Right cardiac atrium (tissue), 5 donors: ENCODE measurements at regions not wholly inside any gene's neighbourhood (a gene's known extent, or its start where the extent isn't known, plus 50 kb on each side); places are given as distances from the start of the nearest gene placed in this dataset.
"Not testable (repeated sequence)": the region's sequence is repeated elsewhere in the genome, so short reads cannot be mapped to it uniquely, and the experiment has no call there.

Source experiments
- ATAC-seq, 2 donors: fragments of 200-7000 bp; cut with Tn5 transposase; one replicate each; pipeline versions ENCODE4 v1.8.0 to v1.9.1; 2020; ENCODE audit warnings: moderate library complexity in 2 of 2, mild to moderate bottlenecking in 1 of 2
- DNase-seq, 3 donors: peaks; one replicate each; pipeline ENCODE4 v3.0.0-alpha.2; 2020
- H3K27ac ChIP-seq: one replicate; pipeline ENCODE4 v1.5.1; 2013; ENCODE audit warnings: mild to moderate bottlenecking, low read length, control low read depth, moderate library complexity
- H3K27me3 ChIP-seq: one replicate; pipeline ENCODE4 v1.6.1; 2013; ENCODE audit not compliant: control insufficient read depth, insufficient read depth
- H3K4me1 ChIP-seq: one replicate; pipeline ENCODE4 v1.6.1; 2013; ENCODE audit warnings: low read length; ENCODE audit not compliant: control insufficient read depth, insufficient read depth
- H3K4me3 ChIP-seq: one replicate; pipeline ENCODE4 v1.5.1; 2013; ENCODE audit warnings: low read length, control low read depth
- H3K9me3 ChIP-seq: one replicate; pipeline ENCODE4 v1.6.1; 2013; ENCODE audit warnings: low read length; ENCODE audit not compliant: control insufficient read depth
- WGBS: extraction: QIAGEN DNeasy Blood & Tissue Kit; methylation state at CpG from one replicate; pipeline ENCODE4 v1.1.7; 2013; 5-methylcytosine and 5-hydroxymethylcytosine counted together
- intact Hi-C, 4 donors: fragments of 100-400 bp; cut with DNase I; formaldehyde crosslinking; loops; one replicate each; pipeline versions ENCODE4 v1.11.0 to v1.14.0; 2022 to 2023
- donor health status: healthy with polysubstance abuse.
- donor health status: DM: no; HTN: yes; CAD: no.
- donor health status: DM: no; HTN: no; CAD: no.
- donor health status: DM: no; HTN: yes; CAD: no; lungs with severe emphysema.
- donor health status: DM: yes; HTN: yes; CAD: no.

- no peak overlapping the region for H3K27ac ChIP-seq
- no peaks in the 10 kb centered on the region for H3K4me1 ChIP-seq
- peaks cover 3% of the 10 kb centered on the region for H3K27me3 ChIP-seq
- 94% methylated on average over 1 of the region's 1 CpG for WGBS
- no peaks in the 10 kb centered on the region for H3K9me3 ChIP-seq
- DNase-seq (no peak), ATAC-seq (no peak)
- H3K4me3 ChIP-seq: no peak overlapping the region
- intact Hi-C loops: no loop called here
These were observed 348.9 kb upstream of the MAF start for GRCh38 chr16:79949417-79949816.

GRCh38 chr16:79947771-79948170, 347.2 kb upstream of the MAF start:
- intact Hi-C loops: no loop called here
- WGBS: 78% methylated on average over 3 of the region's 3 CpGs
- DNase-seq: no peak

GRCh38 chr16:79946252-79946651, 345.7 kb upstream of the MAF start:
- Histone ChIP-seq H3K4me1 (peaks cover 4% of the 10 kb centered on the region), H3K4me3 (no peak overlapping the region), H3K27ac (no peak overlapping the region), H3K27me3 (peaks cover 3% of the 10 kb centered on the region), H3K9me3 (no peaks in the 10 kb centered on the region)
- DNase-seq (no peak), ATAC-seq (no peak)
- 91% methylated on average over 2 of the region's 2 CpGs for WGBS
- intact Hi-C loops: no loop called here

More at GRCh38 chr16:79947771-79948170, 347.2 kb upstream of the MAF start:
- no peak for ATAC-seq
- Histone ChIP-seq H3K9me3 (no peaks in the 10 kb centered on the region), H3K4me1 (peaks cover 4% of the 10 kb centered on the region), H3K4me3 (no peak overlapping the region), H3K27me3 (peaks cover 3% of the 10 kb centered on the region), H3K27ac (no peak overlapping the region)

- ATAC-seq: no peak
- Histone ChIP-seq H3K9me3 (no peaks in the 10 kb centered on the region), H3K4me3 (no peak overlapping the region), H3K4me1 (peaks cover 4% of the 10 kb centered on the region), H3K27ac (no peak overlapping the region), H3K27me3 (peaks cover 3% of the 10 kb centered on the region)
- intact Hi-C loops: no loop called here
- DNase-seq: no peak
- WGBS: 54% methylated on average over 3 of the region's 3 CpGs
These were observed 343.2 kb upstream of the MAF start for GRCh38 chr16:79943736-79944135.

- WGBS: 85% methylated on average over 4 of the region's 4 CpGs
- no peaks in the 10 kb centered on the region for H3K9me3 ChIP-seq
- H3K27ac ChIP-seq: no peak overlapping the region
- DNase-seq (no peak), ATAC-seq (no peak)
- intact Hi-C loops: no loop called here
- no peak overlapping the region for H3K4me3 ChIP-seq
- H3K27me3 ChIP-seq: no peaks in the 10 kb centered on the region
- H3K4me1 ChIP-seq: no peaks in the 10 kb centered on the region
These were observed 338.0 kb upstream of the MAF start for GRCh38 chr16:79938575-79938974.

- H3K9me3 ChIP-seq, ATAC-seq, H3K4me1 ChIP-seq, H3K27me3 ChIP-seq, H3K27ac ChIP-seq, intact Hi-C loops, H3K4me3 ChIP-seq, DNase-seq: not testable (repeated sequence)
These were observed 337.1 kb upstream of the MAF start for GRCh38 chr16:79937671-79938070.

GRCh38 chr16:79933603-79934002, 333.1 kb upstream of the MAF start:
- 70% methylated on average over 8 of the region's 8 CpGs for WGBS
- H3K27me3 ChIP-seq: no peaks in the 10 kb centered on the region
- intact Hi-C loops: no loop called here
- H3K27ac ChIP-seq: no peak overlapping the region
- DNase-seq: no peak
- no peaks in the 10 kb centered on the region for H3K4me1 ChIP-seq
- ATAC-seq: no peak
- no peak overlapping the region for H3K4me3 ChIP-seq
- H3K9me3 ChIP-seq: no peaks in the 10 kb centered on the region

- Histone ChIP-seq H3K4me1 (no peaks in the 10 kb centered on the region), H3K4me3 (no peak overlapping the region), H3K27ac (no peak overlapping the region), H3K27me3 (no peaks in the 10 kb centered on the region), H3K9me3 (no peaks in the 10 kb centered on the region)
- 81% methylated on average over 2 of the region's 2 CpGs for WGBS
- ATAC-seq (no peak), DNase-seq (no peak)
- intact Hi-C loops: no loop called here
These were observed 332.0 kb upstream of the MAF start for GRCh38 chr16:79932572-79932971.

GRCh38 chr16:79931721-79932120, 331.2 kb upstream of the MAF start:
- ATAC-seq: no peak
- H3K4me3 ChIP-seq: no peak overlapping the region
- intact Hi-C loops: no loop called here
- H3K9me3 ChIP-seq: no peaks in the 10 kb centered on the region
- 98% methylated on average over 1 of the region's 1 CpG for WGBS
- H3K27ac ChIP-seq: no peak overlapping the region
- H3K27me3 ChIP-seq: no peaks in the 10 kb centered on the region
- DNase-seq: no peak
- no peaks in the 10 kb centered on the region for H3K4me1 ChIP-seq

- DNase-seq (no peak), ATAC-seq (no peak)
- intact Hi-C loops: no loop called here
- Histone ChIP-seq H3K4me1 (no peaks in the 10 kb centered on the region), H3K4me3 (no peak overlapping the region), H3K9me3 (no peaks in the 10 kb centered on the region), H3K27me3 (no peaks in the 10 kb centered on the region), H3K27ac (no peak overlapping the region)
- WGBS: 37% methylated on average over 2 of the region's 2 CpGs
These were observed 328.9 kb upstream of the MAF start for GRCh38 chr16:79929260-79929965.

- DNase-seq (peak; percentile 18 to 59 (median 46)), ATAC-seq (no peak)
- intact Hi-C loops: no loop called here
- no peaks in the 10 kb centered on the region for H3K4me1 ChIP-seq
- H3K27ac ChIP-seq: no peak overlapping the region
- H3K27me3 ChIP-seq: no peaks in the 10 kb centered on the region
- WGBS: 63% methylated on average over 9 of the region's 9 CpGs
- no peaks in the 10 kb centered on the region for H3K9me3 ChIP-seq
- H3K4me3 ChIP-seq: no peak overlapping the region
These were observed 327.8 kb upstream of the MAF start for GRCh38 chr16:79928142-79928873.
